ENCODE measurements at regions not wholly inside any gene's neighbourhood (a gene's known extent, or its start where the extent isn't known, plus 50 kb on each side); places are given as distances from the start of the nearest gene placed in this dataset.

GRCh38 chr11:130740819-130741218, 175.5 kb downstream of the SNX19 start:
- intact Hi-C loops (cut with micrococcal nuclease) = no loop called here
- DNase-seq (no peak), ATAC-seq (no peak)

GRCh38 chr11:130744794-130745193, 171.5 kb downstream of the SNX19 start:
- ATAC-seq = no peak
- intact Hi-C loops (cut with micrococcal nuclease) = no loop called here
- DNase-seq = no peak

DNA sequence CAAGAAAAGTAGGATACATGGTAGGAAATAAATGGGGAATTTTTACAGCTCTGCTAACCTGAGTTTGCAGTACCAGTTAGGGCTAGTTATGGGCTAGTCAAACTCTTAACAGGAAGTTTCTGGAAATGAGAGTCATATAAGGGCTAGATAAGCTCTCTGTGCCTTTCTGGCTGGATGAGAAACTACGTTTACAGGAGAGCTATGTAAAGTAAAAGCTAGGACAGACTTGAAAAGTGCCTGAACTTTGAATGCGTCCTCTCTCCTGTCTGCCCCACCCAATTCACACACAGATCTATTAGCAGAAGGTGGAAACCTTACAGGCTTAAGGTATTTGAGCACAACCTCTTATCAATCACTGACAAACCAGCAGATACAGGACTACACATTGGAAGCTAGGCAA, 167.1 kb downstream of the SNX19 start:
- ATAC-seq (no peak), DNase-seq (no peak)
- intact Hi-C loops (cut with micrococcal nuclease) = no loop called here

DNA sequence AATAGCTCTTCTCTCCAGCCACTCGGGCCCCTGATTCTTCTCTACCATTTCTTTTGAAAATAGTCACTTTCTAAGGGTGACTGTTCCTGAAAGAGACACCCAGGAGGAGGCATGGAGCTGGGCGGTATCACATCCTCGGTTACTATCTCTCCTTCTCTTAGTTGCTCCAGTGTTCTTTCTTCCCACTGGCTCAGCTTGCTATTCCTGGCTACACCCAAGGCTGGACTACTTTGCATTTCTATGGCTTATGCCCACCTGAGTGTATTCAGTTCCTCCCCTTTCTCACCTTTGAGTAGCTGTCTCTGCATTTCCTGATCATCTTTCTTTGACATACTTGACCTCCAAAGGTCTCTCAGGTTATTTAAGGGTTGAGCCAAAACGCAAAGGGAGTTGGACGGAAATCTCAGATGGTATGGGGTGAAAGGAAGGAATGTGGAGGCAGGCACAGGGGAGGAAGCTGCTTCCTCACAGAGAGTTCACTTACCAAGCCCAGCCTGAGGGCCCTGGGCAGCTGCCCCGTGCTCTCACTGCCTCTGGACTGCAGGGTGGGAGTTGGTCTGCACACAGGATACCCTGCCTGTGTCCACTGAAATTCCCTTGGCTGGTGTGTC, 155.7 kb downstream of the SNX19 start:
- DNase-seq (no peak), ATAC-seq (no peak)
- intact Hi-C loops (cut with micrococcal nuclease) = no loop called here

DNA sequence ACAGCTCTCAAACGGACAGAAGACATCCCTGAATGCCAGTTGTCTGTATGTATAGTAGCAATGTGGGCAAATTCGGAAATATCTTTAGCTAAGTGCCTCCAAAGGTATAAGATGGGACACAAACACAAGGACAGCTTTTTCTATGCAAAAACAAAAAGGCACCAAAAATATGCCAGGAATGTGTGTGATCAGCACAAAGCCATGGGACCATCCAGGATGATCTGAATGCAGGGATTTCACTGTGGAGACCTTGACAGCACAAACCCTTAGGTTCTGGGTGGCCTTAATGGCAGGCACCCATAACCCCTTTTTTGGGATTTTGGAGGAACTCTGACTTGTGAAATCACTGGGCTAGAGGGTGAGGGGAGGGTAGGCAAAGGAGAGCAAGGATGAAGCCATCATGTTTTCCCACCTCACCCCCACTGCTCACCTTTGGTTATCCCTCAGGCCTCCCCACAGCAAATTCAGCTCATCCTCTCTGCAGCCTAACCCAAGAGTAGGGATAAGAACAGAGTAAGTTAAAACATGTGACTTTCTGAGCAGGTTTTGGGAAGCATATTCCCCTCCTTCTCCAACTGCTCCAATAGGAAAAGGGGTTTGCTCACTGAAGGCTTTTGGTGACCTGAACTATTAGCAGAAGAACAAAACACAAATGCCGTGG, 154.6 kb downstream of the SNX19 start:
- no peak for DNase-seq
- ATAC-seq = no peak
- intact Hi-C loops (cut with micrococcal nuclease) = no loop called here

DNA sequence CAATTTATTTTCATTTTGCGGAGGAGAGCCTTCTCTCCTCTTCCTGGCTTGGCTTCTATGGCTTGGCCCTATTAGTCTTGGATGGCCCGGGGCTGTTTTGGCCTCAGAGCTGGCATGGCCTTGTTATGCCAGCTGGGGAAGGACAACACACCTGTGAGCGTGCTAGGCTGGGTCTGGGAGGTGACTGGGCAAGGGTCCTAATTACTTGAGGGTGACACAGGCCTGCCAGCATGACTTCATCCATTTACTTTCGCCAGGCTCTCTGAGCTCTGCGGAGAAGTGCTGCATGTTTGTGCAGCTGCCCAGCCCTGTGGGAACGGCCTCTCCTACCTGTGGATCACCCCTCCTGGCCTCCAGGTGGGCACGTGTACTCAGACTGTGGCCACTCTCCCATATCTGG, 153.6 kb downstream of the SNX19 start:
- DNase-seq (no peak), ATAC-seq (no peak)
- intact Hi-C loops (cut with micrococcal nuclease) = no loop called here

DNA sequence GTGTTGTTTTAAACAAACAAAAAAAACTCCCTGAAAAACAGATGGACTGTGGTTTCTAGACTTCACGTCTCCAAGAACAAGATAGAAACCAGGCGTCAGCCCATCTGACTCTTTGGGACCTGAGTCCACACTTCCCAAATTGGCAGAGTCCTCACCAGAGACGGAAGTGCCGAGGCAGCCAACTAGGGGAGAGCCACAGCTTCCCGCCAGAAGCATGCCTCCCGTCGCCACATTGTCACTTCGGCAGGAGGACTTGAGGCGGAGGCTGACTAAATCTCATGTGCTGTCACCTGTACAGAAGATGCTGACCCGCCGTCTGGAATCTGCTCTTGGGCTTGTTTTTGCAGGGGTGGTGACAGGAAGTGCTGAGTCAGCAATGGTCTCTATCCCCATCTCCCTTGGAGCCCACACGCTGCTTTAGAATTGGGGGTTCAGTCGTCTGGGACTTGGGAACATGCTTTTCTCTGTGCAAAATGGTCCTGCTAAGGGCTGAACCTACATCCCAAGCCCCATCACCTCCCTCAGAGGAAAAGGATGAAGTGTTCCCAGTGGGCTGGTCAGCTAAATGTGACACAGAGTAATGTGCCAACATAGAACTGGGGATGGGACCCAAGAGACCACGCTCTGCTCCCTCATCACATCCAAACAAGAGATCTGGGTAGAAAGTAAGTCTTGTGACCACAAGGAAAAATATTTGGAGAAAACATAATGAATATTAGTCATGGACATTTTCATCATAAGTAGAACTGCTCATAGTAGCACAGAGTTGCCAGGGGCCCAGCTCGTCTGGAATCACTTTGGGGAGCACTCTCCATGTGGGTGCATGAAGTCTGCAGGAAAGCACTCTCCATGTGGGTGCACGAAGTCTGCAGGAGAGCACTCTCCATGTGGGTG, 152.9 kb downstream of the SNX19 start:
- intact Hi-C loops (cut with micrococcal nuclease) = no loop called here
- no peak for DNase-seq
- no peak for ATAC-seq

DNA sequence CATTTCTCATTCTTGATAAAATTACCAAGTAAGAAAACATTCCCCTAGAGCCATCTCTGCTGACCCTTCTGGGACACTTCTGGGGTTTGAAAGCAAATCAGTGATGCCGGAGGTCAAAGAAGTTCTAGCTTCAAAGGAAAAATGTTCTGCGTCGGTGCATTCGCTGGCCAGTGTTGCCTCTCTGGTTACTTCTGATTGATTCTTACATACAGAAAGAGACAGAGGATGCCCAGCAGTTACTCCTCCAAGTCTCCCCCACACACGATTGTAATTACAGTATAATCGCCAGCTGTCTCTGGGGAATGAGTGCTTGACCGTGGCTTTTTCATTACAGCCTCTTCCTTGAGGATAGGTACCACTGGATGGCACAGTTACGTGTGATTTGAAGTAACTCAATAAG, 150.9 kb downstream of the SNX19 start:
- ATAC-seq = no peak
- intact Hi-C loops (cut with micrococcal nuclease) = no loop called here
- DNase-seq = no peak

DNA sequence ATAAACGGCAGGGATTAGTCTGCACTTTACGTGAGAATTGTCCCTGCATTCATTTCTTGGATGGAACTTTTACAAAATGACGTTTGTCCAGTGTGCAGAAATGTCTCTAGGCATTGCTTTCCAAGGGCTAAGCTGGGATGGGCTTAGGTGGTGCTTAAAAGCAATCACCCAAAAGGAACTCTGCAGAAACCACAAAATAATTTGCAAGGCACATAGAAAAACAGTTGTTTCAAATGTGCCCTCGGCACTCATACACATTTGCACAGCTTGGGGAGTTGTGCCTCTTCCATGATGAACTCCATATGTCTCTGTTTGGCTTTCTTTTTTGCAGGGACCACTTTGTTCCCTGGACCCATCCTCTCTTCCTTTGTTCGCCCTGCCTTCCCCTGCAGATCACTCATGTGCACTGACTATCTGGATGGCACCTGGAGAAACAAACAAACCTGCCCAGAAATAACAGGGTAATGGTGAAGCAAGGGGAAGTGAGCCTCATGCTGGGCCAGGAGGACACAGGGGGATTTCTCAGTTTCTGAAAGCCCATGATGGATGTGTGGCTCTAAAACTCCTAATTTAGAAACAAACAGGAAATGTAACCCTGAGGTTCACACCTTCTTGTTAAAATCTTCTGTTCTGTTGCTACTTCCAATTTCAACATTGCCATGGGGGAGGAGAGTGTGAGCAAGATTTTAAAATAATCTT, 150.2 kb downstream of the SNX19 start:
- ATAC-seq = no peak
- intact Hi-C loops (cut with micrococcal nuclease) = no loop called here
- no peak for DNase-seq

DNA sequence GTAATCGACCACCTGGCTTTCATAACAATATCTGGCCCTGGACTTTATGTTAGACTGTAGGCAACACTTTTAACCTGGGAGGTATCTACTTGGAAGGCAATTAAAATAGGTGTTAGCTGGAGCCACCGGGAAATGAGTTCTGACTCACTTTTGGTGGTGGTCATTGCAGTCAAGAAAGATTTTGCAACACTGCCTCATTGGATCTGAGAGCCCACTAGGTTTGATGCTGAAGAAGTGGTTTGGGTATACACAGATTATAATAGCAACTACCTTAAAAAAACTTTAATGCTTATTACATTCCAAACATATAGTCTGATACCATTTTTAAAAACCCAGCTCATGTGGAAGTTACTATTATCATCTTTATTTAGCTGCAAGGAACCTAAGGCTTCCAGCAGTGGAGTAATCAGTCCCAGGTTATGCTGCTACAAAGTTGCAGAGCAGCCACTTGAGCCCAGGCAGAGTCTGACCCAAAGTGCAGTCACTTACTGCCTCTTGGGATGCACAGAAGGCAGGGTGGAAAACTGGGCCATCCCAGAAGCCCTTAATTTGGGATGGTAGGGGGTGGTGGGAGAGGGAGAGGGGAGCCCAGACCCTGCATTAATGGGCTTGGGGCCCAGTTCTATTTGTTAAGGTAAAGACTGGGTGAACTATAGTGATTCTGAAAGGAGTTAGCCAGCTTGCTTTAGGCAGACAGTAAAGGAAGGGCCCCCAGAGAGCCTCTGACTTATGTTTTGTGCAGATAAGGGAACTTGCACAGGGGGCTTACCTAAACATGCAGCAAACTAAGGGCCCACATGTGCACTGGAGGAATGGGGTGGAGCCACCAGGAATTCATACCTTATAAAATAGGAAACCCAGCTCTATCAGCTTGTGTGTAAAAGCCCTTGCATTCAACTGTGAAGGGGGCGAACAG, 149.4 kb downstream of the SNX19 start:
- no peak for ATAC-seq
- intact Hi-C loops (cut with micrococcal nuclease) = no loop called here

DNA sequence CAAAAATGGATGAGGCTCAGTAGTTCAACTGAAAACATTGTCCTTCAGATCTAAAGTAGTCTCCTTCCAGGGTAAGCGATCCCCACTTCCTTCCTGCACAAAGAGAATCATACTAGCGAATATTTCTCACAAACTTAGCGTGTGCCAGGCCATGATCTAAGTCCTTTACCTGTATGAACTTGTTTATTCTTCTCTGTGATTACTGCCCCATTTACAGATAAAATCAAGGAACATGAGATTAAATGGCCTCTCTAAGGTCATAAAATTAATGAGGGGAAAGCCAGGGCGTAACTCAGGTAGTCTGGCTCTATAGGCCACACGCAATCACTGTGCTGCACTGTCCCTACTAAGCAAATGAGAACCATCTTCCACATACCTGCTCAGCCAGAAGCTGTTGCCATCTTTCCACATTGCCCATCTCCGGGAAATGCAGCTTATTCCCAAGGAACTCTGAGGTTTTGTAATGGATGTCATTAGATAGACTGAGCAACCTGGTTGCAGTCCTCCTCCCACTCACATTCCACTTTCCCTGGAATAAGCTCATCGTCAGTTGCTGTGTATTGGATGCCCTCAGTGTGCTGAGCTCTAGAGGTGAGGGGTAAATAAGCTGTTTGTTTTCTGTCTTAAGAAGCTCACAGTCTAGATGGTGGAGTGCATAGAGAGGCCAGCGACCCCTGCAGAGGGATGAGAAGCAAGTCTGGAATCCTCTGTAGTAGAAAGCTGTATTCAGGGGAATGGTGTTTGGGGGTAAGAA, 146.3 kb downstream of the SNX19 start:
- ATAC-seq = no peak
- no peak for DNase-seq
- intact Hi-C loops (cut with micrococcal nuclease) = no loop called here

More for the DNA sequence above, 149.4 kb downstream of the SNX19 start:
- no peak for DNase-seq

DNA sequence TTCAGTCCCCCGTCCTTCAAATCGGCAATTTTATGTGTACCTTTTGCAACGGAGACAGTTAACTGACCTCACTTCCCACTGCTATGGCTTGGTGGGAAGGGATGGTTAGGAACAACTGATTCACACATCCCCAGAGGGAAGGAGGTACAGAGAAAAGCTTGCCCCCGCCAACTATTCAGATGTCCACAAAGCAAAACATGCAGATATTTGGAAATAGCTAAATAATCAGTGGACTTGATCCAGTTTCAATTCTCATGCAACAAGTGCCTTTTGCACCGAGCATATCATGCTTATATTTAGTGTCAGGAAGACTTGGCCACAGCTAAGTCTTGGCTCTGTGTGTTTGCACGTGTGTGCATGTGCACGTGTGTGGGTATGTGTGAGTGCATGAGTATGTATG, 144.6 kb downstream of the SNX19 start:
- intact Hi-C loops (cut with micrococcal nuclease) = no loop called here
- no peak for DNase-seq
- peak; percentile 42 for ATAC-seq

DNA sequence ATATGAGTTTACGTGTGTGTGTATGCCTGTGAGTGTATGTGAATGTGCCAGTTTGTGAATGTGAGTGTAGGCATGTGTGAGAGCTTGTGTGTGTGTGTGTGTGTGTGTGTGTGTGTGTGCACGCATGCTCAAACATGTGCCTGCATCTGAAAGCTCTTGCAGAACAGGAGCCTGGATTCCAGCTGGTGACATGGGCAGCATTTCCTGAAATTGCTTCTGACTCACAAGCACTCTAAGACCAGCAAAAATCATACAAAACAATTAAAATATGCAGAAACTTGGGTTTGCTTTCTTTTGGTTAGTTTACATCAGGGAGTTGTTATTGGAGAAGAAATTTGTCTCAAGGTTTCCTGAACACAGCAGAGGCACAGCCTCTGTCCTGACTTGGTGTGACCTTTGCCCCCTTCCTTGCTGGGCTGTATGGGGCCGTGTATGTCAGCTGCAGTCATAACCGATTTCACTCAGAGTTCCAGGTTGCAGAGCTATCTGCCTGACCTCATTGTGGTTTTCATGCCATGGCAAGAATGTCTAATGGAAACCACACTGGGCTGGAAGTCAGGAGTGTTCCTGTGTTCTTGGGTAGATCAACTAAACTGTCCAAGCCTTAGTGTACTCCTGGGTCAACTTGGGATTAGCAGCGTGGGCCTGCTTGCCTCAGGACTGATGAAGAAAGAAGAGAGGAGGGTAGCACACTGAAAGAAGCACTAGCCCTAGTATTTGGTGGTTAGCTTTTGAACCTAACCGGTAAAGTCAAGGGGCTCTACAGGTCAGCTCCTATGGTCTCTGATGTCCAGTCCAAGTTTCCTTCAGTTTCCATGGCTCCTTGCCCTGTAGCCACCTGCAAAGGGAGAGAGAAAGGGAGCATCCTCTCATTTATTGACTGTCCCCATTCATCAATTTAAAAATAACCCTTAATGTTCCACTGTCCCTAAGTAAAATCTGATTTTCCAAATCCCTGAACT, 143.7 kb downstream of the SNX19 start:
- ATAC-seq (peak; percentile 46), DNase-seq (no peak)
- intact Hi-C loops (cut with micrococcal nuclease) = no loop called here

DNA sequence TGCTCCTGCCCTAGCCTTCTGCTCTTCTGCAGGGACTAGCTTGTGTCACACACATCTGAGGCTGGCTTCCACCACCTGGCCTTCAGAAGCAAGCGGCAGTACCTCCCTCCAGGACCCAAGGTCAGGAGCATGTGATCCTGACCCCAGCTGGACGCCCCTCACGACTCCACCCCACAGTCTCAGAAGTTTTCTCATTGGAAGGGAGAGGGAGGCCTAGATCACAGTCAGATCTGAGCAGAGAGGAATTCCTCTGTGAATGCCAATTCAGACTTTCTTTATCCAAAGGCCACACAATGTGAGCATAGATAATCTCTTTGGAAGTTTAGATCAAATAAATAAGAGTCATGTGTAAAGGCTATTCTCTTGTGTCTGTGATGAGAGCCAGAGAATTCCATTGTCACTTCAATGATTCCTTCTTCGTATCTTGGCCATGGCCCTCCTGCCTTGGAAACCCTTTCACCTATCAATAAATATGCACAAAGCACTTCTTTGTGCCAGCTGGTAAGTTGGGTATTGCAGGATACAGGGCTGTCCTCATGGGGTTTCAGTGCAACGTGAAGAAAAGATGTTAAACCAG, 142.9 kb downstream of the SNX19 start:
- intact Hi-C loops (cut with micrococcal nuclease) = no loop called here
- no peak for DNase-seq
- ATAC-seq = no peak

DNA sequence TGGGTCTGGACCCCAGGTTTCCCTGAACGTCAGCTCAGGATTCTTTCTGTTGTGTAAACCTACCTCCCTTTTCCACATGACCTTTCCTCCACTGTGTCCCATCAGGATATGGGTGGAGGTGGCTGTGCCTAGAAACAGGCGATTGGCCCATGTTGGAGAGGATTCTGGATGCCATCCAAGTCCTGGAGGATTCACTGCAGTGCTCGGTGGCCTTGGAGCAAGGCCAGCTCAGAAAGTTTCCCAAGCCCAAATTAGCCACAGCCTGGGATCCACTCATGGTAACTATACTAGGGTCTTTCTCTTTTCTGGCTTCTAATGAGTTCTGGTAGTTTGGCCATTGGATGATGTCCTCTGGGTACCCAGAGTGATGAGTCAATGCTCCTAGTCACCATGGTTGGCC, 141.6 kb downstream of the SNX19 start:
- peak; percentile 64 for DNase-seq
- intact Hi-C loops (cut with micrococcal nuclease) = no loop called here
- peak; percentile 85 for ATAC-seq

GRCh38 chr11:130775306-130776060, 140.8 kb downstream of the SNX19 start:
- intact Hi-C loops (cut with micrococcal nuclease) = no loop called here
- DNase-seq (no peak), ATAC-seq (peak; percentile 33)

All from left ventricle myocardium superior (tissue), 1 donor.